GM12878 (cell line): ENCODE measurements at regions not wholly inside any gene's neighbourhood (a gene's known extent, or its start where the extent isn't known, plus 50 kb on each side); places are given as distances from the start of the nearest gene placed in this dataset.

Experiments used
- ATAC-seq: fragments of 200-7000 bp; cut with Tn5 transposase; 3 replicates; pipeline ENCODE4 v1.9.1; 2020; ENCODE audit warnings: mild to moderate bottlenecking, moderate library complexity
- BruUV-seq: library from RNA; stranded (reverse); fragments of 400-500 nt; replicated peaks from 2 replicates; lab custom pipeline; 2021; lab: Mats Ljungman, UMichigan
- CTCF ChIA-PET: fragments of 300-600 bp; sonication (Branson Sonifier 250); formaldehyde crosslinking; extraction: SDS; loops from one replicate; lab custom pipeline; 2021; ENCODE audit warnings: inconsistent platforms; lab: Yijun Ruan, JAX
- POLR2A ChIA-PET: fragments of 350-600 bp; formaldehyde crosslinking; extraction: SDS; loops from one replicate; lab custom pipeline; 2021; ENCODE audit warnings: inconsistent platforms; lab: Charles Lee
- RAD21 ChIA-PET: fragments of 300-600 bp; sonication (Branson Sonifier 250); formaldehyde crosslinking; loops from one replicate; lab custom pipeline; 2023; ENCODE audit warnings: antibody characterized with exemption; ENCODE audit not compliant: unreplicated experiment; lab: Charles Lee
- SMC1A ChIA-PET: fragments of 300-600 bp; sonication (Branson Sonifier 250); formaldehyde crosslinking; loops from one replicate; lab custom pipeline; 2023; ENCODE audit not compliant: unreplicated experiment, uncharacterized antibody; lab: Charles Lee
- DNase-seq: peaks from one replicate; pipeline ENCODE4 v3.0.0-alpha.2; 2011; ENCODE audit warnings: low read depth, low spot score
- FAIRE-seq: peaks from 3 replicates; lab custom pipeline; 2011; peaks lifted over from hg19 to GRCh38; lab: Jason Lieb, UNC
- H2AFZ ChIP-seq: 2 replicates; pipeline ENCODE4 v1.6.0; 2011; ENCODE audit warnings: low read depth, low read length, control low read depth; ENCODE audit not compliant: control insufficient read depth
- H3K27ac ChIP-seq: 2 replicates; pipeline ENCODE4 v1.5.1; 2011; ENCODE audit warnings: control low read depth; ENCODE audit not compliant: control insufficient read depth, insufficient read depth
- H3K27me3 ChIP-seq, 2 experiments: replicated peaks in 1 of 2; 2 replicates each; pipeline versions ENCODE4 v1.6.0 to v1.6.1; 2011; ENCODE audit warnings: low read length in 1 of 2; ENCODE audit not compliant: control insufficient read depth in 2 of 2, insufficient read depth in 2 of 2
- H3K36me3 ChIP-seq, 2 experiments: 2 replicates each; pipeline ENCODE4 v1.5.1; 2011; ENCODE audit warnings: low read length in 1 of 2; ENCODE audit not compliant: control insufficient read depth in 2 of 2, insufficient read depth in 2 of 2
- H3K4me1 ChIP-seq: 2 replicates; pipeline ENCODE4 v1.6.1; 2011; ENCODE audit warnings: mild to moderate bottlenecking, low read length, moderate library complexity, mixed read lengths; ENCODE audit not compliant: control insufficient read depth, insufficient read depth
- H3K4me2 ChIP-seq: 2 replicates; pipeline ENCODE4 v1.6.0; 2011; ENCODE audit warnings: control low read depth; ENCODE audit not compliant: control insufficient read depth, insufficient read depth
- H3K4me3 ChIP-seq: fragments of 200-600 bp; sonication (generic); 2 replicates; pipeline ENCODE4 v1.5.1; 2016
- H3K79me2 ChIP-seq: 2 replicates; pipeline ENCODE4 v1.6.0; 2011; ENCODE audit warnings: low read length; ENCODE audit not compliant: control insufficient read depth, insufficient read depth
- H3K9ac ChIP-seq: 2 replicates; pipeline ENCODE4 v1.8.0; 2011; ENCODE audit warnings: low read length, control low read depth, mixed read lengths; ENCODE audit not compliant: control insufficient read depth, insufficient read depth
- H3K9me3 ChIP-seq: replicated peaks from 3 replicates; pipeline ENCODE4 v1.5.1; 2011; ENCODE audit warnings: mild to moderate bottlenecking, low read length; ENCODE audit not compliant: control insufficient read depth, insufficient read depth
- H4K20me1 ChIP-seq: 2 replicates; pipeline ENCODE4 v1.6.0; 2011; ENCODE audit not compliant: control insufficient read depth, insufficient read depth
- ELK1 ChIP-seq: IDR thresholded peaks from 2 replicates; pipeline ENCODE4 v1.6.1; 2012; ENCODE audit warnings: low read depth, low read length, improper control_type of control experiment
- HDGF ChIP-seq: fragments of 450-650 bp; IDR thresholded peaks from 2 replicates; pipeline ENCODE4 v1.6.1; 2016; ENCODE audit warnings: antibody characterized with exemption
- IKZF2 ChIP-seq, 2 experiments: fragments of 450-650 bp; IDR thresholded peaks; 2 replicates each; pipeline ENCODE4 v1.6.1; 2017; ENCODE audit warnings: mild to moderate bottlenecking in 2 of 2, moderate library complexity in 2 of 2
- IRF3 ChIP-seq: fragments of 450-650 bp; IDR thresholded peaks from 2 replicates; pipeline ENCODE4 v1.6.1; 2014; ENCODE audit warnings: mild to moderate bottlenecking
- MYC ChIP-seq: IDR thresholded peaks from 2 replicates; pipeline ENCODE4 v1.6.1; 2011; ENCODE audit warnings: mild to moderate bottlenecking, low read length, moderate library complexity, inconsistent platforms; ENCODE audit not compliant: insufficient read depth, insufficient replicate concordance, insufficient read length, severe bottlenecking
- NR2F1 ChIP-seq: fragments of 450-650 bp; conservative IDR thresholded peaks from 2 replicates; pipeline ENCODE4 v1.6.1; 2017; ENCODE audit warnings: mild to moderate bottlenecking
- PKNOX1 ChIP-seq: fragments of 450-650 bp; IDR thresholded peaks from 2 replicates; pipeline ENCODE4 v1.6.1; 2016; ENCODE audit warnings: mild to moderate bottlenecking
- PRDM15 ChIP-seq: fragments of 450-650 bp; formaldehyde crosslinking; IDR thresholded peaks from 2 replicates; pipeline ENCODE4 v1.4.0; 2020; ENCODE audit warnings: mild to moderate bottlenecking, moderate library complexity
- RB1 ChIP-seq: fragments of 450-650 bp; formaldehyde crosslinking; IDR thresholded peaks from 2 replicates; pipeline ENCODE4 v1.6.1; 2017; ENCODE audit warnings: mild to moderate bottlenecking, borderline replicate concordance
- RELA ChIP-seq: fragments of 450-650 bp; IDR thresholded peaks from 2 replicates; pipeline ENCODE4 v1.8.0; 2014; ENCODE audit warnings: borderline replicate concordance; ENCODE audit not compliant: partially characterized antibody
- RUNX3 ChIP-seq: IDR thresholded peaks from 2 replicates; pipeline ENCODE4 v1.6.1; 2012; ENCODE audit warnings: low read length, inconsistent platforms
- STAT3 ChIP-seq: IDR thresholded peaks from 2 replicates; pipeline ENCODE4 v1.6.1; 2011; ENCODE audit warnings: low read depth, low read length, improper control_type of control experiment
- WRNIP1 ChIP-seq: IDR thresholded peaks from 2 replicates; pipeline ENCODE4 v1.6.1; 2011; ENCODE audit warnings: low read depth, low read length, improper control_type of control experiment, borderline replicate concordance
- ZNF207 ChIP-seq: fragments of 450-650 bp; IDR thresholded peaks from 2 replicates; pipeline ENCODE4 v1.6.1; 2014; ENCODE audit warnings: antibody characterized with exemption, mild to moderate bottlenecking, borderline replicate concordance
- WGBS: methylation state at CpG from one replicate; pipeline ENCODE4 v1.1.6; 2016; ENCODE audit warnings: low lambda C conversion rate; ENCODE audit not compliant: insufficient replicate concordance, insufficient coverage; ENCODE audit errors: missing lambda C conversion rate; 5-methylcytosine and 5-hydroxymethylcytosine counted together
- in situ Hi-C: fragments of 300-500 bp; cut with MboI; formaldehyde crosslinking; loops from 9 replicates; pipeline ENCODE4 v1.14.3; 2018; ENCODE audit warnings: mixed read lengths
- intact Hi-C: fragments of 100-400 bp; cut with micrococcal nuclease; formaldehyde crosslinking; loops from one replicate; pipeline ENCODE4 v1.14.2; 2022; ENCODE audit not compliant: unreplicated experiment
- TF ChIP-seq, protein P1 (sequence below): fragments of 450-650 bp; IDR thresholded peaks from 2 replicates; pipeline ENCODE4 v1.6.1; 2017; ENCODE audit warnings: low read depth, mild to moderate bottlenecking, moderate library complexity

GRCh38 chr13:108368250-108368905, 98.9 kb downstream of the TNFSF13B start:
- ChIA-PET CTCF (interaction anchor here (1.7 kb wide), 1 partner anchor 527 kb away, joined by 4 read pairs; no protein-coding TSS in a partner anchor), SMC1A (no interaction called here), RAD21 (no interaction called here), POLR2A (no interaction called here)
- H3K36me3 ChIP-seq, result no peaks in the 10 kb centered on the region
- H3K4me1 ChIP-seq, result no peaks in the 10 kb centered on the region
- no peak for FAIRE-seq
- intact Hi-C loops (no loop called here), in situ Hi-C loops (no loop called here)
- H3K4me3 ChIP-seq, result no peak overlapping the region
- no peak overlapping the region for H3K4me2 ChIP-seq
- no peak overlapping the region for H3K27ac ChIP-seq
- no peaks in the 10 kb centered on the region for H4K20me1 ChIP-seq
- no peak for ATAC-seq
- H3K79me2 ChIP-seq, result no peaks in the 10 kb centered on the region
- 0% methylated on average over 3 of the region's 3 CpGs for WGBS
- no peaks in the 10 kb centered on the region for H3K9me3 ChIP-seq
- no peak overlapping the region for H2AFZ ChIP-seq
- no peak overlapping the region for H3K9ac ChIP-seq
- BruUV-seq, result no TSS peak
- DNase-seq, result no peak
- H3K27me3 ChIP-seq, result no peaks in the 10 kb centered on the region
- TF ChIP-seq IKZF2 (IDR thresholded peaks at IDR 0.05) (no peak), ELK1 (no peak), WRNIP1 (no peak), RUNX3 (no peak), IRF3 (no peak), STAT3 (no peak), NR2F1 (no peak), HDGF (no peak), ZNF207 (no peak), PKNOX1 (no peak), RELA (no peak), MYC (no peak), PRDM15 (no peak), RB1 (no peak)
- TF ChIP-seq, protein P1, sequence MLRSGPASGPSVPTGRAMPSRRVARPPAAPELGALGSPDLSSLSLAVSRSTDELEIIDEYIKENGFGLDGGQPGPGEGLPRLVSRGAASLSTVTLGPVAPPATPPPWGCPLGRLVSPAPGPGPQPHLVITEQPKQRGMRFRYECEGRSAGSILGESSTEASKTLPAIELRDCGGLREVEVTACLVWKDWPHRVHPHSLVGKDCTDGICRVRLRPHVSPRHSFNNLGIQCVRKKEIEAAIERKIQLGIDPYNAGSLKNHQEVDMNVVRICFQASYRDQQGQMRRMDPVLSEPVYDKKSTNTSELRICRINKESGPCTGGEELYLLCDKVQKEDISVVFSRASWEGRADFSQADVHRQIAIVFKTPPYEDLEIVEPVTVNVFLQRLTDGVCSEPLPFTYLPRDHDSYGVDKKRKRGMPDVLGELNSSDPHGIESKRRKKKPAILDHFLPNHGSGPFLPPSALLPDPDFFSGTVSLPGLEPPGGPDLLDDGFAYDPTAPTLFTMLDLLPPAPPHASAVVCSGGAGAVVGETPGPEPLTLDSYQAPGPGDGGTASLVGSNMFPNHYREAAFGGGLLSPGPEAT, result no peak
